CD14-positive monocyte (primary cell): ENCODE measurements at regions not wholly inside any gene's neighbourhood (a gene's known extent, or its start where the extent isn't known, plus 50 kb on each side); places are given as distances from the start of the nearest gene placed in this dataset.

Source experiments
- DNase-seq, 3 donors: peaks; one replicate each; pipeline ENCODE4 v3.0.0-alpha.2; 2011 to 2022
- H2AFZ ChIP-seq: 2 replicates; pipeline ENCODE4 v1.6.0; 2012; ENCODE audit warnings: mild to moderate bottlenecking, low read depth, low read length, inconsistent platforms; ENCODE audit not compliant: insufficient read depth, poor library complexity, severe bottlenecking
- H3K27ac ChIP-seq, 2 donors: 1 replicate in 1 of 2; 2 replicates in 1 of 2; pipeline ENCODE4 v1.5.1; 2012 to 2013; ENCODE audit warnings: low read length in 2 of 2, control low read depth in 1 of 2, inconsistent platforms in 1 of 2, low read depth in 1 of 2, mild to moderate bottlenecking in 1 of 2
- H3K27me3 ChIP-seq, 2 donors: one replicate each; pipeline versions ENCODE4 v1.6.0 to v1.6.1; 2011 to 2013; ENCODE audit warnings: low read length in 2 of 2; ENCODE audit not compliant: control insufficient read depth in 2 of 2, insufficient read depth in 2 of 2
- H3K36me3 ChIP-seq, 2 donors: replicated peaks in 1 of 2; 1 replicate in 1 of 2; 2 replicates in 1 of 2; pipeline versions ENCODE4 v1.5.1 to v1.6.1; 2012 to 2013; ENCODE audit warnings: low read length in 2 of 2, control low read depth in 1 of 2, inconsistent platforms in 1 of 2, mild to moderate bottlenecking in 1 of 2; ENCODE audit not compliant: insufficient read depth in 2 of 2, control insufficient read depth in 1 of 2
- H3K4me1 ChIP-seq, 2 donors: 1 replicate in 1 of 2; 2 replicates in 1 of 2; pipeline versions ENCODE4 v1.5.1 to v1.6.1; 2012 to 2013; ENCODE audit warnings: low read length in 2 of 2, control low read depth in 1 of 2, inconsistent platforms in 1 of 2, mild to moderate bottlenecking in 1 of 2, moderate library complexity in 1 of 2; ENCODE audit not compliant: insufficient read depth in 2 of 2, control insufficient read depth in 1 of 2
- H3K4me2 ChIP-seq: replicated peaks from 2 replicates; pipeline ENCODE3; 2012; ENCODE audit warnings: low read length, moderate library complexity, mild to moderate bottlenecking; ENCODE audit not compliant: poor library complexity, severe bottlenecking; ENCODE audit errors: extremely low read depth
- H3K4me3 ChIP-seq, 3 experiments: fragments of 200-600 bp in 1 of 3; sonication (generic) in 1 of 3; replicated peaks in 1 of 3; 1 replicate in 2 of 3; 2 replicates in 1 of 3; pipeline ENCODE4 v1.5.1; 2011 to 2013; ENCODE audit warnings: low read length in 3 of 3, mild to moderate bottlenecking in 3 of 3, control low read depth in 2 of 3, low read depth in 2 of 3, inconsistent platforms in 1 of 3, moderate library complexity in 1 of 3
- H3K79me2 ChIP-seq: 2 replicates; pipeline ENCODE4 v1.6.0; 2012; ENCODE audit warnings: mild to moderate bottlenecking, control low read depth, inconsistent platforms, low read length, moderate library complexity; ENCODE audit not compliant: insufficient read depth
- H3K9ac ChIP-seq: 2 replicates; pipeline ENCODE4 v1.6.0; 2017; ENCODE audit warnings: low read length, mild to moderate bottlenecking; ENCODE audit not compliant: insufficient read depth, poor library complexity, severe bottlenecking
- H3K9me3 ChIP-seq, 2 donors: replicated peaks in 1 of 2; 1 replicate in 1 of 2; 2 replicates in 1 of 2; pipeline versions ENCODE4 v1.5.1 to v1.6.1; 2012 to 2013; ENCODE audit warnings: low read length in 2 of 2, control low read depth in 1 of 2; ENCODE audit not compliant: control insufficient read depth in 1 of 2, insufficient read depth in 1 of 2
- H4K20me1 ChIP-seq: 2 replicates; pipeline ENCODE4 v1.6.0; 2012; ENCODE audit warnings: mild to moderate bottlenecking, low read length, control low read depth, moderate library complexity; ENCODE audit not compliant: insufficient read depth
- H3K27ac Mint-ChIP-seq, 7 donors: one replicate each; pipeline ENCODE4 v1.8.0; 2020; ENCODE audit warnings: mild to moderate bottlenecking in 7 of 7, mixed read lengths in 7 of 7, moderate library complexity in 6 of 7, inconsistent platforms in 2 of 7
- H3K27me3 Mint-ChIP-seq, 3 donors: one replicate each; pipeline ENCODE4 v1.8.0; 2021 to 2022; ENCODE audit warnings: low read depth in 3 of 3, mild to moderate bottlenecking in 3 of 3, mixed read lengths in 3 of 3, moderate library complexity in 3 of 3, inconsistent platforms in 1 of 3
- H3K36me3 Mint-ChIP-seq, 2 donors: one replicate each; pipeline ENCODE4 v1.8.0; 2020; ENCODE audit warnings: mixed read lengths in 2 of 2, inconsistent platforms in 1 of 2, mild to moderate bottlenecking in 1 of 2
- H3K4me1 Mint-ChIP-seq: one replicate; pipeline ENCODE4 v1.8.0; 2020; ENCODE audit warnings: mild to moderate bottlenecking, mixed read lengths
- H3K4me3 Mint-ChIP-seq, 2 donors: one replicate each; pipeline ENCODE4 v1.8.0; 2020; ENCODE audit warnings: mild to moderate bottlenecking in 2 of 2, mixed read lengths in 2 of 2, moderate library complexity in 1 of 2
- H3K9me3 Mint-ChIP-seq, 7 donors: one replicate each; pipeline ENCODE4 v1.8.0; 2020 to 2022; ENCODE audit warnings: mixed read lengths in 7 of 7, mild to moderate bottlenecking in 6 of 7, moderate library complexity in 6 of 7, inconsistent platforms in 2 of 7
- WGBS: methylation state at CpG from one replicate; pipeline ENCODE4 v1.1.5; 2013; ENCODE audit warnings: missing lambda C conversion rate; ENCODE audit not compliant: insufficient coverage; 5-methylcytosine and 5-hydroxymethylcytosine counted together
- intact Hi-C, 2 donors: fragments of 100-400 bp; cut with micrococcal nuclease; formaldehyde crosslinking; loops; one replicate each; pipeline versions ENCODE4 v1.15.0 to v1.15.1; 2023
- TF ChIP-seq, protein P1 (sequence below): fragments of 200-600 bp; IDR thresholded peaks from one replicate; pipeline ENCODE4 v1.8.0; 2022; ENCODE audit warnings: antibody characterized with exemption, mild to moderate bottlenecking

DNA sequence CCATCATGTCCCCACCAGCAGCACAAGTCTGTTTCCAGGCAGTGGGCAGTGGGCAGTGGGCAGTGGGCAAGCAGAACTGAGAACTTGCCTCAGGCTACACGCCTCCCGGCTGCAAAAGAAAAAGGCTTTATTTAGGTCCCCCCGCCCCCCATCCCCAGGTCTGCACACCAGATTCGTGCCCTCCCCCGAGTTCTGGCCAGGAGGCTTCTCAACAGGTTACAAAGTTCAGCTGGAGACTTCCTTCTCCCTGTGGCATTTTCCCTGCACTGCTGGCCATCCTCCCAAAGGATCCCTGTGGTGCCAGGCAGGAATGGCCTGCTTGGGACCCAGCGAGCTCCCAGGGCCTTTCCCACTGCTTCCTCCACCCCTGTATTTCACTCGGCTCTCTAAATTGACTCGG lies 97.0 kb upstream of the TRIM2 start:
- no CpG with 5 or more reads among the region's 8 CpGs for WGBS
- no peak for DNase-seq
- Histone ChIP-seq H2AFZ (no peak overlapping the region), H3K79me2 (no peaks in the 10 kb centered on the region), H3K9ac (no peak overlapping the region), H3K9me3 (peaks cover 0 to 4% of the 10 kb centered on the region in 2 donors), H3K4me2 (no peak overlapping the region), H3K4me3 (no peak overlapping the region), H4K20me1 (no peaks in the 10 kb centered on the region), H3K27ac (no peak overlapping the region), H3K4me1 (no peaks in the 10 kb centered on the region), H3K36me3 (no peaks in the 10 kb centered on the region), H3K27me3 (no peaks in the 10 kb centered on the region)
- Mint-ChIP-seq H3K27me3 (peaks cover 8 to 14% (median 11%) of the 10 kb centered on the region in 3 donors), H3K4me1 (no peaks in the 10 kb centered on the region), H3K36me3 (no peaks in the 10 kb centered on the region), H3K4me3 (no peak overlapping the region), H3K9me3 (peaks cover 0 to 16% (median 6%) of the 10 kb centered on the region in 7 donors), H3K27ac (no peak overlapping the region)
- TF ChIP-seq, protein P1, sequence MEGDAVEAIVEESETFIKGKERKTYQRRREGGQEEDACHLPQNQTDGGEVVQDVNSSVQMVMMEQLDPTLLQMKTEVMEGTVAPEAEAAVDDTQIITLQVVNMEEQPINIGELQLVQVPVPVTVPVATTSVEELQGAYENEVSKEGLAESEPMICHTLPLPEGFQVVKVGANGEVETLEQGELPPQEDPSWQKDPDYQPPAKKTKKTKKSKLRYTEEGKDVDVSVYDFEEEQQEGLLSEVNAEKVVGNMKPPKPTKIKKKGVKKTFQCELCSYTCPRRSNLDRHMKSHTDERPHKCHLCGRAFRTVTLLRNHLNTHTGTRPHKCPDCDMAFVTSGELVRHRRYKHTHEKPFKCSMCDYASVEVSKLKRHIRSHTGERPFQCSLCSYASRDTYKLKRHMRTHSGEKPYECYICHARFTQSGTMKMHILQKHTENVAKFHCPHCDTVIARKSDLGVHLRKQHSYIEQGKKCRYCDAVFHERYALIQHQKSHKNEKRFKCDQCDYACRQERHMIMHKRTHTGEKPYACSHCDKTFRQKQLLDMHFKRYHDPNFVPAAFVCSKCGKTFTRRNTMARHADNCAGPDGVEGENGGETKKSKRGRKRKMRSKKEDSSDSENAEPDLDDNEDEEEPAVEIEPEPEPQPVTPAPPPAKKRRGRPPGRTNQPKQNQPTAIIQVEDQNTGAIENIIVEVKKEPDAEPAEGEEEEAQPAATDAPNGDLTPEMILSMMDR, result no peak
- intact Hi-C loops, result no loop called here

DNA sequence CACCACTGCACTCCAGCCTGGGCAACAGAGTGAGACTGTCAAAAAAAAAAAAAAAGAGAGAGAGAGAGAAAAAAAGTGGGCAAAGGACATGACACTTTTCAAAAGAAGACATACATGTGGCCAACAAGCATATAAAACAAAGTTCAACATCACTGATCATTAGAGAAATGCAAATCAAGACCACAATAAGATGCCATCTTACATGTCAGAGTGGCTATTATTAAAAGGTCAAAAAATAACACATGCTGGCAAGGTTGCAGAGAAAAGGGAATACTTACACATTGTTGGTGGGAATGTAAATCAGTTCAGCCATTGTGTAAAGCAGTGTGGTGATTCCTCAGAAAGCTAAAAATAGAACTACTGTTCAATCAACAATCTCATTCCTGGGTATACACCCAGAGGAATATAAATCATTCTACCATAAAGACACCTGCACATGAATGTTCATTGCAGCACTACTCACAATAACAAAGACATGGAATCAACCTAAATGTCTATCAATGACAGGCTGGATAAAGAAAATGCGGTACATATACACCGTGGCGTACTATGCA lies 94.9 kb upstream of the TRIM2 start:
- intact Hi-C loops, result no loop called here
- 100% methylated on average over 3 of the region's 3 CpGs for WGBS
- no peak overlapping the region for H3K27ac Mint-ChIP-seq

More for the DNA sequence above, 94.9 kb upstream of the TRIM2 start:
- Histone ChIP-seq H3K4me2 (no peak overlapping the region), H2AFZ (no peak overlapping the region), H3K4me3 (no peak overlapping the region), H3K27me3 (no peaks in the 10 kb centered on the region), H4K20me1 (no peaks in the 10 kb centered on the region), H3K27ac (no peak overlapping the region), H3K9ac (no peak overlapping the region), H3K9me3 (peaks cover 0 to 4% of the 10 kb centered on the region in 2 donors), H3K79me2 (no peaks in the 10 kb centered on the region), H3K4me1 (peaks cover 3 to 6% of the 10 kb centered on the region in 2 donors), H3K36me3 (no peaks in the 10 kb centered on the region)
- no peak for DNase-seq
- Mint-ChIP-seq H3K4me1 (no peaks in the 10 kb centered on the region), H3K4me3 (no peak overlapping the region), H3K27me3 (peaks cover 2 to 6% (median 3%) of the 10 kb centered on the region in 3 donors), H3K36me3 (no peaks in the 10 kb centered on the region), H3K9me3 (peaks cover 0 to 15% (median 6%) of the 10 kb centered on the region in 7 donors)
- TF ChIP-seq, protein P1, result no peak
